ENCODE measurements at regions not wholly inside any gene's neighbourhood (a gene's known extent, or its start where the extent isn't known, plus 50 kb on each side); places are given as distances from the start of the nearest gene placed in this dataset.

- H4K20me1 ChIP-seq (replicated peaks; ENCODE audit: control insufficient read depth, extremely low read depth, insufficient read depth, low read length) = no peaks in the 10 kb centered on the region
- no peak for TF ChIP-seq GATA2 (IDR thresholded peaks at IDR 0.05; ENCODE audit: insufficient read depth, insufficient read length, low read depth, low read length)
- TF ChIP-seq EZH2 (IDR thresholded peaks at IDR 0.05; ENCODE audit: borderline replicate concordance, low read depth, low read length, severe bottlenecking) = no peak
- no peak for TF ChIP-seq POLR2AphosphoS5 (IDR thresholded peaks at IDR 0.05; ENCODE audit: insufficient read depth, low read depth, low read length)
- no peak for TF ChIP-seq MAX (IDR thresholded peaks at IDR 0.05; ENCODE audit: insufficient read depth, insufficient read length)
- TF ChIP-seq POLR2A (IDR thresholded peaks at IDR 0.05; ENCODE audit: low read depth, low read length) = no peak
- TF ChIP-seq JUN (IDR thresholded peaks at IDR 0.05; ENCODE audit: borderline replicate concordance, insufficient read depth, insufficient read length, low read depth) = no peak
- TF ChIP-seq CTCF (IDR thresholded peaks at IDR 0.05; ENCODE audit: extremely low read depth in 1 of 2, insufficient read depth in 1 of 2, low read depth in 1 of 2, low read length in 2 of 2) = no peak
- TF ChIP-seq FOS (IDR thresholded peaks at IDR 0.05; ENCODE audit: borderline replicate concordance, insufficient read depth, low read length) = no peak
- no peak for TF ChIP-seq MYC (IDR thresholded peaks at IDR 0.05; ENCODE audit: low read depth, low read length)
- H3K4me1 ChIP-seq (ENCODE audit: control insufficient read depth, extremely low read depth, insufficient read depth, low read length) = no peaks in the 10 kb centered on the region
Observed at GRCh38 chr5:29143266-29143665, 2050.2 kb upstream of the CDH6 start.

More at GRCh38 chr5:29143266-29143665, 2050.2 kb upstream of the CDH6 start:
- ChIA-PET CTCF (interaction anchor here (1.3 kb wide), 1 partner anchor 16 kb away, joined by 3 read pairs; no protein-coding TSS in a partner anchor), POLR2A (no interaction called here)
- H3K79me2 ChIP-seq (ENCODE audit: control insufficient read depth, insufficient read depth, low read length) = no peaks in the 10 kb centered on the region
- H3K4me2 ChIP-seq (ENCODE audit: insufficient read depth, low read length) = no peak overlapping the region
- dilution Hi-C loops (cut with MboI; ENCODE audit: extremely low pct_ligation_motif_present, low sequenced_read_pairs) = no loop called here
- no peak for FAIRE-seq
- H3K9me1 ChIP-seq (replicated peaks; ENCODE audit: control insufficient read depth, extremely low read depth, insufficient read depth, low read length) = no peaks in the 10 kb centered on the region
- no peaks in the 10 kb centered on the region for H3K9me3 ChIP-seq (replicated peaks; ENCODE audit: control insufficient read depth, insufficient read depth, low read length)
- no peak for DNase-seq (ENCODE audit: low read depth, low spot score)
- H3K27ac ChIP-seq (ENCODE audit: insufficient read depth, low read depth, low read length) = no peak overlapping the region
- H3K4me3 ChIP-seq (replicated peaks in 1 of 3; ENCODE audit: insufficient read depth in 1 of 3, low read depth in 1 of 3, low read length in 3 of 3) = no peak overlapping the region
- intact Hi-C loops (cut with micrococcal nuclease) = no loop called here
- H2AFZ ChIP-seq (ENCODE audit: low read depth, low read length) = no peak overlapping the region
- no peaks in the 10 kb centered on the region for H3K27me3 ChIP-seq (ENCODE audit: control insufficient read depth in 2 of 2, insufficient read depth in 2 of 2, low read length in 2 of 2)
- no peaks in the 10 kb centered on the region for H3K36me3 ChIP-seq (ENCODE audit: control insufficient read depth in 2 of 2, extremely low read depth in 1 of 2, insufficient read depth in 2 of 2, low read length in 2 of 2)
- no peak overlapping the region for H3K9ac ChIP-seq (replicated peaks; ENCODE audit: extremely low read depth, insufficient read depth, low read length)
- no TSS peak for BruUV-seq (replicated peaks)

Measured in endothelial cell of umbilical vein (primary cell).